Kidney (tissue), 13 donors: ENCODE measurements at regions not wholly inside any gene's neighbourhood (a gene's known extent, or its start where the extent isn't known, plus 50 kb on each side); places are given as distances from the start of the nearest gene placed in this dataset.
"Not testable (repeated sequence)": the region's sequence is repeated elsewhere in the genome, so short reads cannot be mapped to it uniquely, and the experiment has no call there.

Source experiments
- DNase-seq, 5 donors: peaks; one replicate each; pipeline ENCODE4 v3.0.0-alpha.2; 2013 to 2020
- FAIRE-seq: peaks from 2 replicates; lab custom pipeline; 2012; peaks lifted over from hg19 to GRCh38; lab: Jason Lieb, UNC
- H3K27ac ChIP-seq, 2 donors: one replicate each; pipeline ENCODE4 v1.7.0; 2013; ENCODE audit warnings: low read depth in 2 of 2, low read length in 2 of 2, inconsistent platforms in 1 of 2
- H3K27me3 ChIP-seq: one replicate; pipeline ENCODE4 v1.7.1; 2013; ENCODE audit warnings: low read length, inconsistent platforms; ENCODE audit not compliant: control insufficient read depth, insufficient read depth
- H3K36me3 ChIP-seq, 3 donors: one replicate each; pipeline versions ENCODE4 v1.7.0 to v1.7.1; 2013; ENCODE audit warnings: low read length in 3 of 3, control low read depth in 1 of 3, inconsistent platforms in 1 of 3; ENCODE audit not compliant: insufficient read depth in 3 of 3, control insufficient read depth in 2 of 3
- H3K4me1 ChIP-seq, 3 donors: one replicate each; pipeline versions ENCODE4 v1.7.0 to v1.7.1; 2013; ENCODE audit warnings: low read length in 3 of 3, inconsistent platforms in 1 of 3, low read depth in 1 of 3; ENCODE audit not compliant: control insufficient read depth in 2 of 3, insufficient read depth in 2 of 3
- H3K4me3 ChIP-seq, 3 donors: one replicate each; pipeline versions ENCODE4 v1.7.0 to v1.8.1; 2013; ENCODE audit warnings: low read length in 3 of 3, control low read depth in 1 of 3, inconsistent platforms in 1 of 3
- H3K9ac ChIP-seq, 3 donors: one replicate each; pipeline versions ENCODE4 v1.7.0 to v1.7.1; 2013; ENCODE audit warnings: low read length in 3 of 3, control low read depth in 1 of 3, inconsistent platforms in 1 of 3
- H3K9me3 ChIP-seq, 3 donors: one replicate each; pipeline versions ENCODE4 v1.7.0 to v1.7.1; 2013; ENCODE audit warnings: low read length in 3 of 3, control low read depth in 1 of 3, inconsistent platforms in 1 of 3; ENCODE audit not compliant: control insufficient read depth in 2 of 3, insufficient read depth in 1 of 3
- intact Hi-C: fragments of 100-400 bp; cut with DNase I; formaldehyde crosslinking; loops from one replicate; pipeline ENCODE4 v1.11.1; 2022
- TF ChIP-seq, protein P1 (sequence below): IDR thresholded peaks from 3 replicates; pipeline ENCODE4 v1.5.1; 2012; ENCODE audit warnings: mild to moderate bottlenecking, moderate library complexity, borderline replicate concordance; ENCODE audit not compliant: insufficient read depth; ENCODE audit errors: extremely low read depth
- donor health status: control.
- donor health status: control.
- donor health status: control.
- donor health status: control.
- donor health status: control.
- donor health status: DM: yes; HTN: yes; CAD: no.
- donor health status: Normal renal cell carcinoma (clear cell type).

DNA sequence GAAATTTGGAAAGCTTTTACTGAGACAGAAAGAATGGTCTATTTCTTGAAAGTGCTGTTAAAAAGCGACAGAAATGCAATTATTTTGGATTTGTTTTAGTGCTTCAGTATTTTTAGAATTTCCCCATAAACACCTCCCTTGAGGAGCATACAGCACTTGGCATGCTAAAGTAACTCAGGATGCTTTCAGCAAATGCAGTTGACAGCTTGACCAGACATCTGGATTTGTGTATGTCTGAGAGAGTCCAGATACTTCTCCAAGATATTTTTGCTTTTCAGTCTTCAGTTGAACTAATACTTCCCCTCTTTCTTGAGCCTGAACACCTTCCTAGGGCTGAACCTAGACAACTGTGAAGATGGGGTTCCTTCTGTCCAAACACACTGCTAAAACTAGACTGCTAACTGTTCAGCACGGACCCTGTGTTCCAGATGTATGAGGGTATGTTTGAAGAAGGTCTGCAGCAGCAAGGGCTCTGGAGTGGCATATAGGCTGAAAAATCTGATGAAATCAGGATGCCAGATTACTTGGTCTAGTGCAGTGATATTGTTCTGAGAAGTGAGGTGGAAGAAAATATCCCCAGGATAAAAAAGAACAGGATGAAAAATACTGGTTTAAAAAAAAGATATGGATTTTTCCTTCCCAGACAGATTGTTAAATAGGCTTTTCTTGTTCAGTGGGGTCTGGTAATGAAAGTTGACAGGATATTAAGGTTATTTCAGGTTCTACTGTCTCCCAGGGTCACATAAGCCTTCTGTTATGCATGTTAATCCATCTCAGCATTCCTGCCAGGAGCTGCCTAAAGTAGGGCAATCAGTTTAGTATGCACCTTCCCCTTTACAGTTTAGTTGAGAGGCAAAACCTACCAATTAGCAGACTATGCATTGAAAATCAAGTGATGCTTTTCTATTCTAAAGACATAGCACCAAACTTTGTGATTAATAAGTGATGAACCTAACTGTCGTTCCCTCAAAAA, 516.9 kb upstream of the TBL1XR1 start:
- Histone ChIP-seq H3K4me3 (no peak overlapping the region), H3K27me3 (no peaks in the 10 kb centered on the region), H3K27ac (no peak overlapping the region), H3K36me3 (no peaks in the 10 kb centered on the region), H3K9me3 (no peaks in the 10 kb centered on the region), H3K9ac (no peak overlapping the region), H3K4me1 (no peaks in the 10 kb centered on the region)
- no peak for FAIRE-seq
- intact Hi-C loops, result no loop called here
- TF ChIP-seq, protein P1, sequence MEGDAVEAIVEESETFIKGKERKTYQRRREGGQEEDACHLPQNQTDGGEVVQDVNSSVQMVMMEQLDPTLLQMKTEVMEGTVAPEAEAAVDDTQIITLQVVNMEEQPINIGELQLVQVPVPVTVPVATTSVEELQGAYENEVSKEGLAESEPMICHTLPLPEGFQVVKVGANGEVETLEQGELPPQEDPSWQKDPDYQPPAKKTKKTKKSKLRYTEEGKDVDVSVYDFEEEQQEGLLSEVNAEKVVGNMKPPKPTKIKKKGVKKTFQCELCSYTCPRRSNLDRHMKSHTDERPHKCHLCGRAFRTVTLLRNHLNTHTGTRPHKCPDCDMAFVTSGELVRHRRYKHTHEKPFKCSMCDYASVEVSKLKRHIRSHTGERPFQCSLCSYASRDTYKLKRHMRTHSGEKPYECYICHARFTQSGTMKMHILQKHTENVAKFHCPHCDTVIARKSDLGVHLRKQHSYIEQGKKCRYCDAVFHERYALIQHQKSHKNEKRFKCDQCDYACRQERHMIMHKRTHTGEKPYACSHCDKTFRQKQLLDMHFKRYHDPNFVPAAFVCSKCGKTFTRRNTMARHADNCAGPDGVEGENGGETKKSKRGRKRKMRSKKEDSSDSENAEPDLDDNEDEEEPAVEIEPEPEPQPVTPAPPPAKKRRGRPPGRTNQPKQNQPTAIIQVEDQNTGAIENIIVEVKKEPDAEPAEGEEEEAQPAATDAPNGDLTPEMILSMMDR, result no peak
- no peak for DNase-seq

DNA sequence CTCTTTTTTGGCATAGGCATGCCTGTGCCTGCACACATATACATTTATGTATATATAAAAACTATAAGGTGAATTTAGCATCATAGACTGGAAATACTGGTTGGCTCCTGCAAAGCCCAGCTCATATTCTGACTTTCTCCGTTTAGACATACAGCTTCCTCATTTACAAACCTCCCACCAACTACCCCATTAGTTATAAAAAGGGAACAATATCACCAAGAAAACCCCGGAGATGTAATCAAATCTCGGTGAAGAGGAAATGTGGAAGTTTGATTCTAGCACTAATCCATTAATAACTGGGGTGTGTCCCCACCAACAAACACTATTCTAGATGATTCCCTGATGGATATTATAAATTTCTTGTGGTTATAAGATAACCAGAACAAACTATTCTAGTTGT, 517.7 kb upstream of the TBL1XR1 start:
- Histone ChIP-seq H3K9ac (no peak overlapping the region), H3K27me3 (no peaks in the 10 kb centered on the region), H3K27ac (no peak overlapping the region), H3K36me3 (no peaks in the 10 kb centered on the region), H3K9me3 (no peaks in the 10 kb centered on the region), H3K4me3 (no peak overlapping the region), H3K4me1 (no peaks in the 10 kb centered on the region)
- no peak for FAIRE-seq
- no peak for DNase-seq
- TF ChIP-seq, protein P1, result no peak
- intact Hi-C loops, result no loop called here

DNA sequence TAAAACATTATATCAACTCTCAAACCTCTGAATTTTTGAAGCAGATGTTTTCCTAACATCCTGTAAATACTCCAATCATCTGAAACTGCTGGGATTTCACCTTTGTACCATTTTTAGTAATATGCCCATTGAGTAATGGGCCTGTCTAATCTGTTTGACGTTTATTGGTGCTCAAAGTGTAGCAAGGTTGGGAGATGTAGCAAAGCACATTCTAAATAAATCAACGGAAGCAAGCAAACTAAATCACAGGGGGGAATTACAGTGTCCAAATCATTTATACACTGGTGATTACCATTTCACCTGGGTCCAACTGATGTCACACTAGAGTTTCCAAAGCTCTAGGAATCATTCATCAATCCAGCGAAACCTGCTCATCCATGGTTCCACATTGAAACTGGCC, 518.7 kb upstream of the TBL1XR1 start:
- no peak for FAIRE-seq
- Histone ChIP-seq H3K27ac (no peak overlapping the region), H3K9me3 (no peaks in the 10 kb centered on the region), H3K27me3 (no peaks in the 10 kb centered on the region), H3K4me3 (no peak overlapping the region), H3K4me1 (no peaks in the 10 kb centered on the region), H3K36me3 (no peaks in the 10 kb centered on the region), H3K9ac (no peak overlapping the region)
- intact Hi-C loops, result no loop called here
- TF ChIP-seq, protein P1, result no peak
- DNase-seq, result no peak

DNA sequence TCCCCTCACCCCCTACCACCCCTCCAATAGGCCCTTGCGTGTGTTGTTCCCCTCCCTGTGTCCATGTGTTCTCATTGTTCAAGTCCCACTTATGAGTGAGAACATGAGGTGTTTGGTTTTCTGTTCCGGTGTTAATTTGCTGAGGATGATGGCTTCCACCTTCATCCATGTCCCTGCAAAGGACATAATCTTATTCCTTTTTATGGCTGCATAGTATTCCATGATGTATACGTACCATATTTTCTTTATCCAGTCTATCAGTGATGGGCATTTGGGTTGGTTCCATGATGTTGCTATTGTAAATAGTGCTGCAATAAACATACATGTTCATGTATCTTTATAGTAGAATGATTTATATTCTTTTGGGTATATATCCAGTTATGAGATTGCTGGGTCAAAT, 523.6 kb upstream of the TBL1XR1 start:
- DNase-seq, H3K4me3 ChIP-seq, FAIRE-seq, H3K4me1 ChIP-seq, H3K27ac ChIP-seq, H3K9me3 ChIP-seq, H3K36me3 ChIP-seq, intact Hi-C loops, H3K27me3 ChIP-seq, H3K9ac ChIP-seq: not testable (repeated sequence)
